LNCAP (cell line): ENCODE measurements at regions not wholly inside any gene's neighbourhood (a gene's known extent, or its start where the extent isn't known, plus 50 kb on each side); places are given as distances from the start of the nearest gene placed in this dataset.

ENCODE experiments used
- TF ChIP-seq, protein P1 (sequence below): fragments of 450-650 bp; IDR thresholded peaks from 2 replicates; pipeline ENCODE4 v1.5.1; 2017; ENCODE audit warnings: mild to moderate bottlenecking

- TF ChIP-seq, protein P1, sequence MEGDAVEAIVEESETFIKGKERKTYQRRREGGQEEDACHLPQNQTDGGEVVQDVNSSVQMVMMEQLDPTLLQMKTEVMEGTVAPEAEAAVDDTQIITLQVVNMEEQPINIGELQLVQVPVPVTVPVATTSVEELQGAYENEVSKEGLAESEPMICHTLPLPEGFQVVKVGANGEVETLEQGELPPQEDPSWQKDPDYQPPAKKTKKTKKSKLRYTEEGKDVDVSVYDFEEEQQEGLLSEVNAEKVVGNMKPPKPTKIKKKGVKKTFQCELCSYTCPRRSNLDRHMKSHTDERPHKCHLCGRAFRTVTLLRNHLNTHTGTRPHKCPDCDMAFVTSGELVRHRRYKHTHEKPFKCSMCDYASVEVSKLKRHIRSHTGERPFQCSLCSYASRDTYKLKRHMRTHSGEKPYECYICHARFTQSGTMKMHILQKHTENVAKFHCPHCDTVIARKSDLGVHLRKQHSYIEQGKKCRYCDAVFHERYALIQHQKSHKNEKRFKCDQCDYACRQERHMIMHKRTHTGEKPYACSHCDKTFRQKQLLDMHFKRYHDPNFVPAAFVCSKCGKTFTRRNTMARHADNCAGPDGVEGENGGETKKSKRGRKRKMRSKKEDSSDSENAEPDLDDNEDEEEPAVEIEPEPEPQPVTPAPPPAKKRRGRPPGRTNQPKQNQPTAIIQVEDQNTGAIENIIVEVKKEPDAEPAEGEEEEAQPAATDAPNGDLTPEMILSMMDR, result no peak
Measured at GRCh38 chr4:57278780-57279179, 168.6 kb upstream of the IGFBP7 start.

DNA sequence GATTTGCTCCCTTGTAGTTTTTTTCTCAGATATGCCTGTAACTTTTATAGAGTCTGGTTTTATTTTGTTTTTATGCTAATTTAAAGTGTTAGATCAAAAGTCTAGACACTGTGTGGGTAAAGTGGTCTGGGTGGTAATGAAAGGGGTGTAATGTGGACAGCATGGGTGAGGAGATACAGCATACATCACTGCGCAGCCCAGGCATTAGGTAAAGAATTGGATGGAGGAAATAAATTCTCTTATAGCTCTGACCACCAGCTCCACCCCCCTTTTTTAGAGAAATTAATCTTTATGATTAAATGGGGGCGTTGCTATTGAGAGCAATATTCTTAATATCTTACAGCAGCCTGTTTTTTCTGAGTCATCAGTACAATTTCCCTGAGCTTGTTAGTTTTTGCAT lies 163.9 kb upstream of the IGFBP7 start:
- TF ChIP-seq, protein P1, result no peak

- TF ChIP-seq, protein P1, result no peak
Measured at GRCh38 chr4:57270346-57270745, 160.2 kb upstream of the IGFBP7 start.

- TF ChIP-seq, protein P1, result no peak
Measured at GRCh38 chr4:57265831-57266582, 155.8 kb upstream of the IGFBP7 start.

DNA sequence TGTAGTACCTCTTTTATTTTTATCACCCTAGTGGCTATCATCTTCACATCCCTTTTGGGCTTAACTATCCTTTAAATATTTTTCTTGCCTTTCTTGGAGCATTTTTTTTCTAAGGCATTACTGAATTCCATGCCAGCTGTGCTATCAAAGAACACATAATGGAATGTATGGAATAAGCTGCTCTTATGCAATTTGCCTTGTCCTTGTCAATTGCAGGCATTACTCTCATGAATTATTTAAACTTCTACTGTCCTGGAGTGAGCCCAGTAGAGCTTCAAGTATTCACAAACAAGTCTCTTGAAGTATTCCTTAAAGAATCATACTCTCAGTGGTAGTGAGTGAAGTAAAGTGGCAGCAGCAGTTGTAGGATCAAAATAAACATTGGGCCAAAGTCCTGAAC lies 144.6 kb upstream of the IGFBP7 start:
- TF ChIP-seq, protein P1, result no peak

- TF ChIP-seq, protein P1, result no peak
Measured at GRCh38 chr4:57249083-57249482, 138.9 kb upstream of the IGFBP7 start.

DNA sequence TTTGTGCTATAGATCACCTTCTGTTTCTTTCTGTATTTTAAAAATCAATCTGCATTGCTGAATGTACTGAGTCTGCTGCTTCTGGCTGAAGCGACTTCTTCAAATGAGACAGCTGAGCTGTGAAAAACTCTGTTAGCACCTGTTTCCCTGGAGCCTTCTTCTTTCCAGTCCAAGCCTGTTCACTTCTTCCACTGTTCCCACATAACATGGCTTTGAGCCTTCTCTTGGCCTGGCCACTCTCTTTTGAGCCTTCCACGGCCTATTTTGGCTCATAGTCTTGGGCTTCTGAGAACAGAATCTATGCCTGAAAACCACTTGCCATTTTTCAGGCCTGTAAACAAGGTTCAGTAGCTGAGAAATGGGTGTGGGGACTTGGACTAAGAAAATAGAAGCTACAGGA lies 132.9 kb upstream of the IGFBP7 start:
- TF ChIP-seq, protein P1, result no peak
